OCI-LY7 (cell line): ENCODE measurements at regions not wholly inside any gene's neighbourhood (a gene's known extent, or its start where the extent isn't known, plus 50 kb on each side); places are given as distances from the start of the nearest gene placed in this dataset.

Experiments
- BruUV-seq: library from RNA; stranded (reverse); fragments of 400-500 nt; replicated peaks from 2 replicates; lab custom pipeline; 2021; lab: Mats Ljungman, UMichigan
- CTCF ChIA-PET: fragments of 300-600 bp; sonication (Branson Sonifier 250); formaldehyde crosslinking; loops from one replicate; lab custom pipeline; 2022; ENCODE audit warnings: antibody characterized with exemption; ENCODE audit not compliant: unreplicated experiment; lab: Charles Lee
- POLR2A ChIA-PET: fragments of 300-600 bp; sonication (Branson Sonifier 250); formaldehyde crosslinking; loops from one replicate; lab custom pipeline; 2022; ENCODE audit warnings: antibody characterized with exemption; lab: Charles Lee
- DNase-seq: peaks from one replicate; pipeline ENCODE4 v3.0.0-alpha.2; 2015; ENCODE audit warnings: low spot score
- H2AFZ ChIP-seq: fragments of 200-600 bp; sonication (generic), shearing (Covaris generic); 2 replicates; pipeline ENCODE4 v1.6.1; 2014; ENCODE audit warnings: mild to moderate bottlenecking, antibody characterized with exemption, low read length, moderate library complexity
- H3K27ac ChIP-seq: fragments of 200-600 bp; sonication (generic); 2 replicates; pipeline ENCODE4 v1.5.1; 2014; ENCODE audit warnings: mixed run types, low read depth, mild to moderate bottlenecking, moderate library complexity, low read length, inconsistent platforms; ENCODE audit not compliant: poor library complexity, severe bottlenecking
- H3K36me3 ChIP-seq: fragments of 200-600 bp; sonication (generic); 2 replicates; pipeline ENCODE4 v1.6.1; 2014; ENCODE audit warnings: mild to moderate bottlenecking, antibody characterized with exemption, low read length, moderate library complexity, mixed read lengths; ENCODE audit not compliant: insufficient read depth
- H3K4me1 ChIP-seq: fragments of 200-600 bp; sonication (generic); 2 replicates; pipeline ENCODE4 v1.5.1; 2014; ENCODE audit warnings: mild to moderate bottlenecking, low read length; ENCODE audit not compliant: insufficient read depth, poor library complexity, severe bottlenecking
- H3K4me2 ChIP-seq: fragments of 200-600 bp; sonication (generic); 2 replicates; pipeline ENCODE4 v1.6.1; 2014; ENCODE audit warnings: mild to moderate bottlenecking, low read length
- H3K4me3 ChIP-seq: fragments of 200-600 bp; sonication (generic); 2 replicates; pipeline ENCODE4 v1.5.1; 2014; ENCODE audit warnings: mild to moderate bottlenecking, low read depth, low read length; ENCODE audit not compliant: poor library complexity, severe bottlenecking
- H3K79me2 ChIP-seq: fragments of 200-600 bp; sonication (generic); 2 replicates; pipeline ENCODE4 v1.6.1; 2016; ENCODE audit warnings: low read depth, mild to moderate bottlenecking, low read length, moderate library complexity, mixed read lengths; ENCODE audit not compliant: insufficient read depth
- H3K9me2 ChIP-seq: fragments of 200-600 bp; sonication (generic); 2 replicates; pipeline ENCODE4 v1.6.1; 2016; ENCODE audit warnings: mild to moderate bottlenecking, low read length, mixed read lengths; ENCODE audit not compliant: insufficient read depth
- H3K9me3 ChIP-seq: fragments of 200-600 bp; sonication (generic); 2 replicates; pipeline ENCODE4 v1.6.1; 2014; ENCODE audit warnings: mild to moderate bottlenecking, mixed run types, low read length, mixed read lengths
- H4K20me1 ChIP-seq: fragments of 200-600 bp; sonication (generic); 2 replicates; pipeline ENCODE4 v1.6.1; 2014; ENCODE audit warnings: mild to moderate bottlenecking, antibody characterized with exemption, low read length, moderate library complexity, mixed read lengths; ENCODE audit not compliant: insufficient read depth
- CTCF ChIP-seq: fragments of 200-600 bp; sonication (generic); conservative IDR thresholded peaks from 2 replicates; pipeline ENCODE4 v1.5.1; 2014; ENCODE audit warnings: mild to moderate bottlenecking, antibody characterized with exemption, low read length, moderate library complexity, mixed read lengths
- EZH2phosphoT487 ChIP-seq: fragments of 200-600 bp; sonication (generic); IDR thresholded peaks from 2 replicates; pipeline ENCODE4 v1.6.1; 2018; ENCODE audit warnings: low read depth, borderline replicate concordance, mild to moderate bottlenecking, mixed run types, antibody characterized with exemption, low read length, moderate library complexity, mixed read lengths
- intact Hi-C: fragments of 100-400 bp; cut with micrococcal nuclease; formaldehyde crosslinking; loops from one replicate; pipeline ENCODE4 v1.10.0; 2022; ENCODE audit not compliant: unreplicated experiment

- Histone ChIP-seq H3K79me2 (no peaks in the 10 kb centered on the region), H3K4me1 (no peaks in the 10 kb centered on the region), H3K36me3 (no peaks in the 10 kb centered on the region), H4K20me1 (no peaks in the 10 kb centered on the region), H3K27ac (no peak overlapping the region), H3K9me2 (no peaks in the 10 kb centered on the region), H3K4me3 (no peak overlapping the region), H3K9me3 (no peaks in the 10 kb centered on the region), H2AFZ (no peak overlapping the region), H3K4me2 (no peak overlapping the region)
- ChIA-PET POLR2A (no interaction called here), CTCF (no interaction called here)
- no TSS peak for BruUV-seq
- no peak for TF ChIP-seq CTCF
- intact Hi-C loops, result no loop called here
- no peak for DNase-seq
Measured at GRCh38 chr16:85545227-85545818, 67.8 kb upstream of the GSE1 start.

- intact Hi-C loops, result no loop called here
- no peak for TF ChIP-seq EZH2phosphoT487
- TF ChIP-seq CTCF, result no peak
- no peaks in the 10 kb centered on the region for H4K20me1 ChIP-seq
- DNase-seq, result no peak
- BruUV-seq, result no TSS peak
- no peak overlapping the region for H2AFZ ChIP-seq
- H3K4me1 ChIP-seq, result no peaks in the 10 kb centered on the region
- H3K79me2 ChIP-seq, result no peaks in the 10 kb centered on the region
- H3K9me3 ChIP-seq, result no peaks in the 10 kb centered on the region
- POLR2A ChIA-PET, result no interaction called here
- no peaks in the 10 kb centered on the region for H3K9me2 ChIP-seq
- CTCF ChIA-PET, result no interaction called here
- H3K4me3 ChIP-seq, result no peak overlapping the region
- no peaks in the 10 kb centered on the region for H3K36me3 ChIP-seq
- no peak overlapping the region for H3K4me2 ChIP-seq
- no peak overlapping the region for H3K27ac ChIP-seq
Measured at GRCh38 chr16:85546585-85547447, 66.3 kb upstream of the GSE1 start.

GRCh38 chr16:85548375-85548774, 64.7 kb upstream of the GSE1 start:
- no peaks in the 10 kb centered on the region for H4K20me1 ChIP-seq
- H3K9me2 ChIP-seq, result no peaks in the 10 kb centered on the region
- BruUV-seq, result no TSS peak
- CTCF ChIA-PET, result no interaction called here
- no peak overlapping the region for H3K4me3 ChIP-seq
- intact Hi-C loops, result no loop called here
- DNase-seq, result no peak
- H3K27ac ChIP-seq, result no peak overlapping the region
- H3K79me2 ChIP-seq, result no peaks in the 10 kb centered on the region
- POLR2A ChIA-PET, result interaction anchor here (0.6 to 0.7 kb wide), 2 partner anchors 16 to 224 kb away, joined by 3 read pairs; no protein-coding TSS in a partner anchor
- TF ChIP-seq CTCF, result no peak
- TF ChIP-seq EZH2phosphoT487, result no peak
- H3K9me3 ChIP-seq, result no peaks in the 10 kb centered on the region
- no peak overlapping the region for H2AFZ ChIP-seq
- no peak overlapping the region for H3K4me2 ChIP-seq
- peaks cover 5% of the 10 kb centered on the region for H3K4me1 ChIP-seq
- no peaks in the 10 kb centered on the region for H3K36me3 ChIP-seq
